Fibroblast of peridontal ligament (primary cell): ENCODE measurements at regions not wholly inside any gene's neighbourhood (a gene's known extent, or its start where the extent isn't known, plus 50 kb on each side); places are given as distances from the start of the nearest gene placed in this dataset.

Source experiments
- DNase-seq: peaks from one replicate; pipeline ENCODE4 v3.0.0-alpha.2; 2010; ENCODE audit errors: extremely low read depth

- no peak for DNase-seq
These were observed 177.3 kb downstream of the FGF1 start for GRCh38 chr5:142508591-142508990.

- DNase-seq, result no peak
These were observed 178.1 kb downstream of the FGF1 start for GRCh38 chr5:142507531-142508372.

GRCh38 chr5:142506756-142507155 lies 179.1 kb downstream of the FGF1 start:
- DNase-seq, result peak; percentile 37

GRCh38 chr5:142506046-142506445 lies 179.8 kb downstream of the FGF1 start:
- DNase-seq, result no peak

- DNase-seq, result no peak
These were observed 177.1 kb upstream of the SPRY4 start for GRCh38 chr5:142501890-142502289.

GRCh38 chr5:142500227-142500905 lies 175.5 kb upstream of the SPRY4 start:
- no peak for DNase-seq

GRCh38 chr5:142499591-142500226 lies 174.9 kb upstream of the SPRY4 start:
- peak; percentile 47 for DNase-seq

- DNase-seq, result no peak
These were observed 173.5 kb upstream of the SPRY4 start for GRCh38 chr5:142498298-142498697.

GRCh38 chr5:142495531-142495930 lies 170.7 kb upstream of the SPRY4 start:
- peak; percentile 91 for DNase-seq

- no peak for DNase-seq
These were observed 169.2 kb upstream of the SPRY4 start for GRCh38 chr5:142493875-142494518.

GRCh38 chr5:142492781-142493281 lies 168.0 kb upstream of the SPRY4 start:
- DNase-seq, result peak; percentile 77

- DNase-seq, result no peak
These were observed 166.9 kb upstream of the SPRY4 start for GRCh38 chr5:142491679-142492078.

GRCh38 chr5:142491270-142491669 lies 166.4 kb upstream of the SPRY4 start:
- DNase-seq, result no peak

- DNase-seq, result peak; percentile 89
These were observed 161.8 kb upstream of the SPRY4 start for GRCh38 chr5:142486581-142486980.

GRCh38 chr5:142486020-142486419 lies 161.2 kb upstream of the SPRY4 start:
- DNase-seq, result peak; percentile 18

GRCh38 chr5:142484821-142485387 lies 160.1 kb upstream of the SPRY4 start:
- no peak for DNase-seq

GRCh38 chr5:142482207-142482606 lies 157.4 kb upstream of the SPRY4 start:
- no peak for DNase-seq

GRCh38 chr5:142481410-142481809 lies 156.6 kb upstream of the SPRY4 start:
- no peak for DNase-seq

GRCh38 chr5:142479854-142480519 lies 155.2 kb upstream of the SPRY4 start:
- DNase-seq, result no peak

- no peak for DNase-seq
These were observed 154.3 kb upstream of the SPRY4 start for GRCh38 chr5:142479150-142479549.

GRCh38 chr5:142478113-142478512 lies 153.3 kb upstream of the SPRY4 start:
- no peak for DNase-seq
